ENCODE measurements at regions not wholly inside any gene's neighbourhood (a gene's known extent, or its start where the extent isn't known, plus 50 kb on each side); places are given as distances from the start of the nearest gene placed in this dataset.

GRCh38 chr5:9681706-9682105 is 51.6 kb upstream of the TAS2R1 start:
- no peak for DNase-seq (ENCODE audit: low spot score)
